ENCODE measurements at regions not wholly inside any gene's neighbourhood (a gene's known extent, or its start where the extent isn't known, plus 50 kb on each side); places are given as distances from the start of the nearest gene placed in this dataset.

DNA sequence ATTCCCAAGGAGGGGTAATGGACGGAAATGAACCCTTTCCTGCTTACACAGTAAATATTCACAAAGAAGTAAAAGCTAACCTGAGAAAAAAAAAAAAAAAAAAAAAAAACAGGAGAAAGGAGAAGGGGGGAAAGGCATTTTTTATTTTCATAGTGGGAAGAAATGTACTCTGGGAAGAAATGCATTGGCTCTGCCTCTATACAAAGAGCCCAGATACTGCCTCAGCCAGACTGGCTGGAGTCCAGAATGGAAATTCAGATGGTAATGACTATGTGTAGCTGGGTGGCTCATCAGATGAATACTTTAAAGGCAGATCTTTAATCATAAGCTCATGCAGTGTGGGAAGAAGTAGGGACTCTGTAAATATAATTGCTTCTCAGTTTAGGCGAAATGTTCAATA lies 124.9 kb upstream of the ZNF608 start:
- FAIRE-seq (no peak), DNase-seq (ENCODE audit: low read depth, low spot score) (peak; percentile 27)
- intact Hi-C loops (cut with micrococcal nuclease): no loop called here
- Histone ChIP-seq H3K79me2 (ENCODE audit: control insufficient read depth, insufficient read depth, low read length) (no peaks in the 10 kb centered on the region), H3K27me3 (ENCODE audit: control insufficient read depth in 2 of 2, insufficient read depth in 2 of 2, low read length in 2 of 2) (no peaks in the 10 kb centered on the region), H3K9me3 (replicated peaks; ENCODE audit: control insufficient read depth, insufficient read depth, low read length) (no peaks in the 10 kb centered on the region), H3K9me1 (replicated peaks; ENCODE audit: control insufficient read depth, extremely low read depth, insufficient read depth, low read length) (no peaks in the 10 kb centered on the region), H3K9ac (replicated peaks; ENCODE audit: extremely low read depth, insufficient read depth, low read length) (no peak overlapping the region), H3K4me3 (replicated peaks in 1 of 3; ENCODE audit: insufficient read depth in 1 of 3, low read depth in 1 of 3, low read length in 3 of 3) (no peak overlapping the region), H3K4me1 (ENCODE audit: control insufficient read depth, extremely low read depth, insufficient read depth, low read length) (peaks cover 2% of the 10 kb centered on the region), H3K27ac (ENCODE audit: insufficient read depth, low read depth, low read length) (no peak overlapping the region), H3K36me3 (ENCODE audit: control insufficient read depth in 2 of 2, extremely low read depth in 1 of 2, insufficient read depth in 2 of 2, low read length in 2 of 2) (no peaks in the 10 kb centered on the region), H2AFZ (ENCODE audit: low read depth, low read length) (no peak overlapping the region), H4K20me1 (replicated peaks; ENCODE audit: control insufficient read depth, extremely low read depth, insufficient read depth, low read length) (no peaks in the 10 kb centered on the region), H3K4me2 (ENCODE audit: insufficient read depth, low read length) (no peak overlapping the region)
- dilution Hi-C loops (cut with MboI; ENCODE audit: extremely low pct_ligation_motif_present, low sequenced_read_pairs): no loop called here
- CTCF ChIA-PET: interaction anchor here (0.8 to 1.8 kb wide), 4 partner anchors 10 to 19 kb away, joined by 3 to 6 read pairs (median 4); no protein-coding TSS in a partner anchor
- TF ChIP-seq JUN (IDR thresholded peaks at IDR 0.05; ENCODE audit: borderline replicate concordance, insufficient read depth, insufficient read length, low read depth) (no peak), MYC (IDR thresholded peaks at IDR 0.05; ENCODE audit: low read depth, low read length) (no peak), GATA2 (IDR thresholded peaks at IDR 0.05; ENCODE audit: insufficient read depth, insufficient read length, low read depth, low read length) (no peak), POLR2A (IDR thresholded peaks at IDR 0.05; ENCODE audit: low read depth, low read length) (no peak), FOS (IDR thresholded peaks at IDR 0.05; ENCODE audit: borderline replicate concordance, insufficient read depth, low read length) (no peak), EZH2 (IDR thresholded peaks at IDR 0.05; ENCODE audit: borderline replicate concordance, low read depth, low read length, severe bottlenecking) (no peak)
- TF ChIP-seq, protein P1, sequence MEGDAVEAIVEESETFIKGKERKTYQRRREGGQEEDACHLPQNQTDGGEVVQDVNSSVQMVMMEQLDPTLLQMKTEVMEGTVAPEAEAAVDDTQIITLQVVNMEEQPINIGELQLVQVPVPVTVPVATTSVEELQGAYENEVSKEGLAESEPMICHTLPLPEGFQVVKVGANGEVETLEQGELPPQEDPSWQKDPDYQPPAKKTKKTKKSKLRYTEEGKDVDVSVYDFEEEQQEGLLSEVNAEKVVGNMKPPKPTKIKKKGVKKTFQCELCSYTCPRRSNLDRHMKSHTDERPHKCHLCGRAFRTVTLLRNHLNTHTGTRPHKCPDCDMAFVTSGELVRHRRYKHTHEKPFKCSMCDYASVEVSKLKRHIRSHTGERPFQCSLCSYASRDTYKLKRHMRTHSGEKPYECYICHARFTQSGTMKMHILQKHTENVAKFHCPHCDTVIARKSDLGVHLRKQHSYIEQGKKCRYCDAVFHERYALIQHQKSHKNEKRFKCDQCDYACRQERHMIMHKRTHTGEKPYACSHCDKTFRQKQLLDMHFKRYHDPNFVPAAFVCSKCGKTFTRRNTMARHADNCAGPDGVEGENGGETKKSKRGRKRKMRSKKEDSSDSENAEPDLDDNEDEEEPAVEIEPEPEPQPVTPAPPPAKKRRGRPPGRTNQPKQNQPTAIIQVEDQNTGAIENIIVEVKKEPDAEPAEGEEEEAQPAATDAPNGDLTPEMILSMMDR (IDR thresholded peaks at IDR 0.05; ENCODE audit: extremely low read depth in 1 of 2, insufficient read depth in 1 of 2, low read depth in 1 of 2, low read length in 2 of 2): no peak
- TF ChIP-seq, protein P2, sequence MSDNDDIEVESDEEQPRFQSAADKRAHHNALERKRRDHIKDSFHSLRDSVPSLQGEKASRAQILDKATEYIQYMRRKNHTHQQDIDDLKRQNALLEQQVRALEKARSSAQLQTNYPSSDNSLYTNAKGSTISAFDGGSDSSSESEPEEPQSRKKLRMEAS (IDR thresholded peaks at IDR 0.05; ENCODE audit: insufficient read depth, insufficient read length): no peak
- no TSS peak for BruUV-seq (replicated peaks)
- POLR2A ChIA-PET: no interaction called here

Data from endothelial cell of umbilical vein (primary cell).